Stimulated activated CD8-positive, alpha-beta memory T cell treated with anti-CD3 and anti-CD28 coated beads, Interleukin-7, amount 100 ng/mL, for 4 hours (primary cell): ENCODE measurements at regions not wholly inside any gene's neighbourhood (a gene's known extent, or its start where the extent isn't known, plus 50 kb on each side); places are given as distances from the start of the nearest gene placed in this dataset.
"Not testable (repeated sequence)": the region's sequence is repeated elsewhere in the genome, so short reads cannot be mapped to it uniquely, and the experiment has no call there.

ENCODE experiments used
- DNase-seq, 2 donors: peaks; one replicate each; pipeline ENCODE4 v3.0.0-alpha.2; 2020; ENCODE audit warnings: low read depth in 2 of 2

GRCh38 chr16:48105976-48106375 lies 49.8 kb downstream of the ABCC12 start:
- no peak for DNase-seq

GRCh38 chr16:48105456-48105855 lies 50.3 kb downstream of the ABCC12 start:
- no peak for DNase-seq

- no peak for DNase-seq
Measured at GRCh38 chr16:48103591-48103990, 52.2 kb downstream of the ABCC12 start.

GRCh38 chr16:48102083-48103008 lies 53.4 kb downstream of the ABCC12 start:
- DNase-seq: no peak

GRCh38 chr16:48101069-48101674 lies 54.6 kb downstream of the ABCC12 start:
- peak in 1 of 2 donors; percentile 11 for DNase-seq

- no peak for DNase-seq
Measured at GRCh38 chr16:48099455-48099854, 56.3 kb downstream of the ABCC12 start.

- no peak for DNase-seq
Measured at GRCh38 chr16:48098472-48098871, 57.3 kb downstream of the ABCC12 start.

- DNase-seq: no peak
Measured at GRCh38 chr16:48091117-48091516, 64.7 kb downstream of the ABCC12 start.

GRCh38 chr16:48089053-48089792 lies 66.6 kb downstream of the ABCC12 start:
- DNase-seq: no peak

GRCh38 chr16:48087639-48088038 lies 68.2 kb downstream of the ABCC12 start:
- DNase-seq: no peak

- no peak for DNase-seq
Measured at GRCh38 chr16:48086422-48086821, 69.4 kb downstream of the ABCC12 start.

GRCh38 chr16:48085729-48086128 lies 70.1 kb downstream of the ABCC12 start:
- no peak for DNase-seq

GRCh38 chr16:48084826-48085225 lies 71.0 kb downstream of the ABCC12 start:
- no peak for DNase-seq

- DNase-seq: no peak
Measured at GRCh38 chr16:48082516-48082915, 73.3 kb downstream of the ABCC12 start.

- no peak for DNase-seq
Measured at GRCh38 chr16:48081656-48082055, 74.1 kb downstream of the ABCC12 start.

GRCh38 chr16:48076455-48077012 lies 79.3 kb downstream of the ABCC12 start:
- DNase-seq: no peak

- DNase-seq: no peak
Measured at GRCh38 chr16:48075398-48075797, 80.4 kb downstream of the ABCC12 start.

- DNase-seq: no peak
Measured at GRCh38 chr16:48067388-48067787, 88.4 kb downstream of the ABCC12 start.

GRCh38 chr16:48064971-48065370 lies 90.8 kb downstream of the ABCC12 start:
- DNase-seq: no peak

- DNase-seq: no peak
Measured at GRCh38 chr16:48062681-48063080, 93.1 kb downstream of the ABCC12 start.

GRCh38 chr16:48059936-48060335 lies 95.9 kb downstream of the ABCC12 start:
- DNase-seq: no peak

GRCh38 chr16:48059190-48059589 lies 96.6 kb downstream of the ABCC12 start:
- DNase-seq: not testable (repeated sequence)
